ENCODE measurements at regions not wholly inside any gene's neighbourhood (a gene's known extent, or its start where the extent isn't known, plus 50 kb on each side); places are given as distances from the start of the nearest gene placed in this dataset.

DNA sequence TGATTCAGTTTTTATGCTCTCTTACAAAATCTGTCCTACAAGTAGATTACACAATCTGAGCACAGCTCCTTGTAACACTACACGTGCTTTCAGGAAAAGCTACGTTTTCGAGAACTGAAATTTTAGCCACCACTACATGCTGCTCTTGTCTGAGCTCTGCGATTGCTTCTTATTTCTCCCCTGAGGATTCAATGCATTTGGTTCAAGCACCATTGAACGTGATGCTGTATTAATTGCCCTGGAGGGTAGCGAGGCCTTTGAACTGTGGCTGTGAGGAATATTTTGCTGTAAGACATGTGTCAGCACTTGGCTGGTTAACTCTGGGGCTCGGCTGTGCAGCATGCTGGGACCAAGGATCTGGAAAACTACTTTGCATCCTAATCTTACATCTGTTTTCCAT lies 405.8 kb downstream of the EPHA4 start:
- DNase-seq: no peak
- Histone ChIP-seq H3K4me1 (no peaks in the 10 kb centered on the region), H3K36me3 (no peaks in the 10 kb centered on the region), H3K27me3 (no peaks in the 10 kb centered on the region), H3K4me3 (no peak overlapping the region), H3K9me3 (no peaks in the 10 kb centered on the region), H3K27ac (no peak overlapping the region)
- WGBS, 2 donors: 79 to 85% methylated on average over 7 of the region's 7 CpGs
- intact Hi-C loops (cut with DNase I): no loop called here
- TF ChIP-seq, protein P1, sequence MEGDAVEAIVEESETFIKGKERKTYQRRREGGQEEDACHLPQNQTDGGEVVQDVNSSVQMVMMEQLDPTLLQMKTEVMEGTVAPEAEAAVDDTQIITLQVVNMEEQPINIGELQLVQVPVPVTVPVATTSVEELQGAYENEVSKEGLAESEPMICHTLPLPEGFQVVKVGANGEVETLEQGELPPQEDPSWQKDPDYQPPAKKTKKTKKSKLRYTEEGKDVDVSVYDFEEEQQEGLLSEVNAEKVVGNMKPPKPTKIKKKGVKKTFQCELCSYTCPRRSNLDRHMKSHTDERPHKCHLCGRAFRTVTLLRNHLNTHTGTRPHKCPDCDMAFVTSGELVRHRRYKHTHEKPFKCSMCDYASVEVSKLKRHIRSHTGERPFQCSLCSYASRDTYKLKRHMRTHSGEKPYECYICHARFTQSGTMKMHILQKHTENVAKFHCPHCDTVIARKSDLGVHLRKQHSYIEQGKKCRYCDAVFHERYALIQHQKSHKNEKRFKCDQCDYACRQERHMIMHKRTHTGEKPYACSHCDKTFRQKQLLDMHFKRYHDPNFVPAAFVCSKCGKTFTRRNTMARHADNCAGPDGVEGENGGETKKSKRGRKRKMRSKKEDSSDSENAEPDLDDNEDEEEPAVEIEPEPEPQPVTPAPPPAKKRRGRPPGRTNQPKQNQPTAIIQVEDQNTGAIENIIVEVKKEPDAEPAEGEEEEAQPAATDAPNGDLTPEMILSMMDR (IDR thresholded peaks at IDR 0.05): no peak
- no peak for TF ChIP-seq POLR2A (IDR thresholded peaks at IDR 0.05)

DNA sequence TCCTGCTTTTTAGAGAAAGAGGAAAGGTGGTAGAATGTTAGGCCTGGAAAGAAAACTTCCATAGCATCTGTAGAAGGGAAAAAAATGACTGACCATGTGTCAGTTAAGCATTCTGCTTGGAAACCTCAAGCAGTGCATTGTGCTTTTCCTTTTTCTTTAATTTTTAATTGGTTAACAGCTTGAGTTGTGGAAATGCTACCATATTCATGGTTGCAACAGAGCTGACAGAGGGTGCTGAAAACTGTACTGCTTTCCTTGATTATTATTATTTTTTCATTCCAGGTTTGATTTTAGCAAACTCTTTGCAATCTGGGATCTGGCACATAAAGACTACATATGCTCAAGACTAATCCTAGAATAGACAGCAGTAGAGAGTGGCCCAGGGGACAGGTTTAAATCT lies 404.5 kb downstream of the EPHA4 start:
- Histone ChIP-seq H3K27ac (no peak overlapping the region), H3K27me3 (no peaks in the 10 kb centered on the region), H3K4me3 (no peak overlapping the region), H3K36me3 (no peaks in the 10 kb centered on the region), H3K4me1 (no peaks in the 10 kb centered on the region), H3K9me3 (no peaks in the 10 kb centered on the region)
- TF ChIP-seq POLR2A (IDR thresholded peaks at IDR 0.05): no peak
- TF ChIP-seq, protein P1 (IDR thresholded peaks at IDR 0.05): no peak
- intact Hi-C loops (cut with DNase I): no loop called here
- no peak for DNase-seq

DNA sequence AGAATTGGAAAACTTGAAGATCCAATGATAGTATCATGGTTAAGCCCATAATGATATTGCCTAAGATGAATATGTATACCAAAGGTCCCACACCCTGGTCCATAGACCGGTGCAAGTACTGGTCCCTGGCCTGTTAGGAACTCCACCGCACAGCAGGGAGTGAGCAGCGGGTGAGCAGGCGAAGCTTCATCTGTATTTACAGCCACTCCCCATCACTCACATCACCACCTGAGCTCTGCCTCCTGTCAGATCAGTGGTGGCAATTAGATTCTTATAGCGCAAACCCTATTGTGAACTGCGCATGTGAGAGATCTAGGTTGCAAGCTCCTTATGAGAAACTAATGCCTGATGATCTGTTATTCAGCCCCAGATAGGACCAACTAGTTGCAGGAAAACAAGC lies 402.4 kb downstream of the EPHA4 start:
- Histone ChIP-seq H3K27ac (no peak overlapping the region), H3K9me3 (no peaks in the 10 kb centered on the region), H3K27me3 (no peaks in the 10 kb centered on the region), H3K4me1 (no peaks in the 10 kb centered on the region), H3K36me3 (no peaks in the 10 kb centered on the region), H3K4me3 (no peak overlapping the region)
- TF ChIP-seq, protein P1 (IDR thresholded peaks at IDR 0.05): no peak
- no peak for TF ChIP-seq POLR2A (IDR thresholded peaks at IDR 0.05)
- intact Hi-C loops (cut with DNase I): no loop called here
- no peak for DNase-seq
- WGBS, 2 donors: 94 to 95% methylated on average over 6 of the region's 6 CpGs

DNA sequence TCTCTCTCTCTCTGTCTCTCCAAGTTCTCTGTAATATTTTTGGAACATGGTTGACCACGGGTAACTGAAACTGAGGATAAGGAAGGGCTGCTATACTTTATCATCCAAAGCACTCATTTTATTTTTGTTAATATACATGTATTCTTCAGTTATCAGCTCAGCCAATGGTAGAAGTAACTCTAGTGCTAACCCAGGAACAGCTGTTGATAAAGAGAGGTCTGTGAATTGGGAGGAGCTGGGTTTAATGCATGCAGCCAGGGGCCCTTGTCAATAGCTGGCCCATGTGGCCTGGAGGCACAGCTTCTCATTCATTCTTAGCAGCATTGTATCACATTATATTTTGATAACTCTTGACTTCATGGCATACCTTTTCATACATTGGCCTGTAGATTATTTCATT lies 401.6 kb downstream of the EPHA4 start:
- WGBS, 2 donors: 73 to 80% methylated on average over 1 of the region's 1 CpG
- no peaks in the 10 kb centered on the region for H3K27me3 ChIP-seq
- no peak for DNase-seq
- no peaks in the 10 kb centered on the region for H3K36me3 ChIP-seq
- H3K9me3 ChIP-seq: no peaks in the 10 kb centered on the region
- H3K4me3 ChIP-seq: no peak overlapping the region
- intact Hi-C loops (cut with DNase I): no loop called here
- no peak overlapping the region for H3K27ac ChIP-seq
- no peaks in the 10 kb centered on the region for H3K4me1 ChIP-seq
- TF ChIP-seq, protein P1 (IDR thresholded peaks at IDR 0.05): no peak
- TF ChIP-seq POLR2A (IDR thresholded peaks at IDR 0.05): no peak

DNA sequence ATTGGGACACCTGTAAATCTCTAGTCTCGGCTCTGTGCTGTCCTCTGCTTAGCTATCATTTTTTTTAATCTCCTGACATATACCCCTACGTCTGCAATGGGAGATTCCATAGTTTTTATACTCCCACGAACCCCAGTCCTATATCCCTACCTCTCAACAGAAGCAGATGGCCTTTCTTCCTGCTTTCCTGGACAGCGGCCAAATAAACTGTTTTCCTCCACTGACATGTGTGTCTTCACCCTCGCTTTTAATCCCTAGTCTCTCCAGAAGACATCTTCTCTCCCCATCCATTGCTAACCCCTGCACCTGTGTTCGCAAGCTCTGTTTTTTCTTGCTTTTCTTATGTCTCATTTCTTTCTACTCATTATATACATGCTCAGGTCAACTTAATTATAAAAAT lies 395.4 kb downstream of the EPHA4 start:
- WGBS, 2 donors: 62 to 71% methylated on average over 6 of the region's 6 CpGs
- Histone ChIP-seq H3K4me3 (no peak overlapping the region), H3K27ac (no peak overlapping the region), H3K27me3 (no peaks in the 10 kb centered on the region), H3K9me3 (no peaks in the 10 kb centered on the region), H3K4me1 (no peaks in the 10 kb centered on the region), H3K36me3 (no peaks in the 10 kb centered on the region)
- TF ChIP-seq, protein P1 (IDR thresholded peaks at IDR 0.05): no peak
- intact Hi-C loops (cut with DNase I): no loop called here
- no peak for DNase-seq
